PC-3 (cell line): ENCODE measurements at regions not wholly inside any gene's neighbourhood (a gene's known extent, or its start where the extent isn't known, plus 50 kb on each side); places are given as distances from the start of the nearest gene placed in this dataset.

Source experiments
- ATAC-seq: fragments of 200-7000 bp; cut with Tn5 transposase; 2 replicates; pipeline ENCODE4 v1.9.1; 2020; ENCODE audit warnings: mild to moderate bottlenecking, moderate library complexity
- BruUV-seq: library from RNA; stranded (reverse); fragments of 400-500 nt; replicated peaks from 2 replicates; lab custom pipeline; 2021; lab: Mats Ljungman, UMichigan
- CTCF ChIA-PET: fragments of 300-600 bp; sonication (Branson Sonifier 250); formaldehyde crosslinking; loops from one replicate; lab custom pipeline; 2022; ENCODE audit warnings: antibody characterized with exemption; lab: Charles Lee
- POLR2A ChIA-PET: fragments of 300-600 bp; sonication (Branson Sonifier 250); formaldehyde crosslinking; loops from one replicate; lab custom pipeline; 2022; ENCODE audit warnings: antibody characterized with exemption; ENCODE audit not compliant: unreplicated experiment; lab: Charles Lee
- DNase-seq: peaks from one replicate; pipeline ENCODE4 v3.0.0-alpha.2; 2015
- H2AFZ ChIP-seq: fragments of 300-600 bp; sonication (generic); 2 replicates; pipeline ENCODE4 v1.6.0; 2016; ENCODE audit warnings: antibody characterized with exemption, low read length
- H3F3A ChIP-seq: fragments of 300-600 bp; sonication (generic); one replicate; pipeline ENCODE4 v1.6.0; 2017; ENCODE audit warnings: antibody characterized with exemption, low read length, control low read depth, mild to moderate bottlenecking; ENCODE audit not compliant: unreplicated experiment
- H3K27ac ChIP-seq: fragments of 300-600 bp; sonication (generic); 2 replicates; pipeline ENCODE4 v1.5.1; 2016; ENCODE audit warnings: mild to moderate bottlenecking, low read length
- H3K27me3 ChIP-seq: fragments of 300-600 bp; sonication (generic); 2 replicates; pipeline ENCODE4 v1.6.1; 2016; ENCODE audit warnings: low read length, mixed read lengths
- H3K36me3 ChIP-seq: fragments of 300-600 bp; sonication (generic); 2 replicates; pipeline ENCODE4 v1.6.1; 2016; ENCODE audit warnings: low read depth, mixed run types, low read length, mixed read lengths
- H3K4me1 ChIP-seq: fragments of 300-600 bp; sonication (generic); 2 replicates; pipeline ENCODE4 v1.5.1; 2016; ENCODE audit warnings: low read length; ENCODE audit not compliant: insufficient read depth
- H3K4me2 ChIP-seq: fragments of 300-600 bp; sonication (generic); 2 replicates; pipeline ENCODE4 v1.6.0; 2016; ENCODE audit warnings: low read length
- H3K4me3 ChIP-seq: fragments of 300-600 bp; sonication (generic); 2 replicates; pipeline ENCODE4 v1.5.1; 2016; ENCODE audit warnings: mild to moderate bottlenecking, low read length, mixed read lengths
- H3K79me2 ChIP-seq: fragments of 300-600 bp; sonication (generic); 2 replicates; pipeline ENCODE4 v1.6.1; 2017; ENCODE audit warnings: low read length, mixed read lengths
- H3K9ac ChIP-seq: fragments of 300-600 bp; sonication (generic); 2 replicates; pipeline ENCODE4 v1.6.0; 2016; ENCODE audit warnings: mild to moderate bottlenecking, low read length
- H3K9me2 ChIP-seq: fragments of 300-600 bp; sonication (generic); replicated peaks from 2 replicates; pipeline ENCODE4 v1.6.1; 2016; ENCODE audit warnings: mixed run types, low read length, mixed read lengths
- H3K9me3 ChIP-seq: fragments of 300-600 bp; sonication (generic); 2 replicates; pipeline ENCODE4 v1.6.1; 2016; ENCODE audit warnings: low read length, mixed read lengths
- H4K20me1 ChIP-seq: fragments of 300-600 bp; sonication (generic); 2 replicates; pipeline ENCODE4 v1.6.1; 2016; ENCODE audit warnings: low read length, mixed read lengths
- CTCF ChIP-seq: fragments of 300-600 bp; sonication (generic); conservative IDR thresholded peaks from 2 replicates; pipeline ENCODE4 v1.5.1; 2017; ENCODE audit warnings: antibody characterized with exemption, low read depth, mild to moderate bottlenecking, low read length
- EZH2 ChIP-seq: fragments of 300-600 bp; sonication (generic); IDR thresholded peaks from one replicate; pipeline ENCODE4 v1.6.1; 2017; ENCODE audit warnings: antibody characterized with exemption, mild to moderate bottlenecking, low read length; ENCODE audit not compliant: unreplicated experiment
- EZH2phosphoT487 ChIP-seq: fragments of 300-600 bp; sonication (generic); IDR thresholded peaks from 2 replicates; pipeline ENCODE4 v1.6.1; 2018; ENCODE audit warnings: mild to moderate bottlenecking, antibody characterized with exemption, low read length, borderline replicate concordance
- intact Hi-C: fragments of 100-400 bp; cut with micrococcal nuclease; formaldehyde crosslinking; loops from 2 replicates; pipeline ENCODE4 v1.9.0; 2023

GRCh38 chr3:34323517-34323916 is 525.1 kb downstream of the PDCD6IP start:
- Histone ChIP-seq H3K36me3 (no peaks in the 10 kb centered on the region), H3K9me2 (no peaks in the 10 kb centered on the region), H2AFZ (no peak overlapping the region), H3K9me3 (0 out of 2 replicates have a peak, but pooled peaks cover 4% of the 10 kb centered on the region), H4K20me1 (no peaks in the 10 kb centered on the region), H3K4me1 (no peaks in the 10 kb centered on the region), H3F3A (no peaks in the 10 kb centered on the region), H3K79me2 (no peaks in the 10 kb centered on the region), H3K4me3 (no peak overlapping the region), H3K27me3 (no peaks in the 10 kb centered on the region), H3K4me2 (no peak overlapping the region), H3K9ac (no peak overlapping the region), H3K27ac (no peak overlapping the region)
- ChIA-PET CTCF (no interaction called here), POLR2A (no interaction called here)
- BruUV-seq: no TSS peak
- no peak for TF ChIP-seq CTCF
- TF ChIP-seq EZH2: no peak
- DNase-seq (no peak), ATAC-seq (no peak)
- intact Hi-C loops: no loop called here

GRCh38 chr3:34346656-34347055 is 548.2 kb downstream of the PDCD6IP start:
- Histone ChIP-seq H3K9ac (no peak overlapping the region), H3K9me3 (no peaks in the 10 kb centered on the region), H3K27me3 (no peaks in the 10 kb centered on the region), H3K79me2 (no peaks in the 10 kb centered on the region), H3K4me2 (no peak overlapping the region), H3K4me1 (no peaks in the 10 kb centered on the region), H2AFZ (no peak overlapping the region), H3K36me3 (no peaks in the 10 kb centered on the region), H3K4me3 (no peak overlapping the region), H4K20me1 (no peaks in the 10 kb centered on the region), H3K9me2 (no peaks in the 10 kb centered on the region), H3K27ac (no peak overlapping the region), H3F3A (no peaks in the 10 kb centered on the region)
- TF ChIP-seq EZH2phosphoT487 (no peak), EZH2 (no peak), CTCF (no peak)
- no peak for DNase-seq
- ChIA-PET POLR2A (no interaction called here), CTCF (no interaction called here)
- ATAC-seq: no peak
- intact Hi-C loops: no loop called here
- no TSS peak for BruUV-seq

- Histone ChIP-seq H3K9me3 (no peaks in the 10 kb centered on the region), H3K27me3 (no peaks in the 10 kb centered on the region), H4K20me1 (no peaks in the 10 kb centered on the region), H3K4me2 (no peak overlapping the region), H3K36me3 (no peaks in the 10 kb centered on the region), H2AFZ (no peak overlapping the region), H3K9me2 (no peaks in the 10 kb centered on the region), H3K9ac (no peak overlapping the region), H3K4me1 (no peaks in the 10 kb centered on the region), H3K27ac (no peak overlapping the region), H3F3A (no peaks in the 10 kb centered on the region), H3K79me2 (no peaks in the 10 kb centered on the region), H3K4me3 (no peak overlapping the region)
- ChIA-PET CTCF (no interaction called here), POLR2A (no interaction called here)
- no TSS peak for BruUV-seq
- intact Hi-C loops: no loop called here
- DNase-seq: no peak
- ATAC-seq: no peak
- TF ChIP-seq CTCF: no peak
- no peak for TF ChIP-seq EZH2phosphoT487
- no peak for TF ChIP-seq EZH2
Observed at GRCh38 chr3:34351882-34352777, 553.7 kb downstream of the PDCD6IP start.
